Body of pancreas (tissue), 4 donors: ENCODE measurements at regions not wholly inside any gene's neighbourhood (a gene's known extent, or its start where the extent isn't known, plus 50 kb on each side); places are given as distances from the start of the nearest gene placed in this dataset.

Source experiments
- ATAC-seq: fragments of 150-250 bp; one replicate; pipeline ENCODE4 v1.9.1; 2016
- DNase-seq, 4 donors: peaks; one replicate each; pipeline ENCODE4 v3.0.0-alpha.2; 2019
- H3K27ac ChIP-seq, 4 donors: fragments of 200-600 bp; sonication (generic); 1 replicate in 3 of 4; 2 replicates in 1 of 4; pipeline versions ENCODE4 v1.5.1 to v1.6.1; 2016 to 2019; ENCODE audit warnings: mild to moderate bottlenecking in 1 of 4, mixed read lengths in 1 of 4, moderate library complexity in 1 of 4
- H3K27me3 ChIP-seq, 2 donors: fragments of 200-600 bp; sonication (generic); one replicate each; pipeline ENCODE4 v1.6.0; 2016; ENCODE audit warnings: mild to moderate bottlenecking in 1 of 2
- H3K36me3 ChIP-seq, 2 donors: fragments of 200-600 bp; sonication (generic); replicated peaks in 1 of 2; 2 replicates each; pipeline ENCODE4 v1.5.1; 2016; ENCODE audit warnings: low read depth in 2 of 2; ENCODE audit not compliant: insufficient read depth in 1 of 2
- H3K4me1 ChIP-seq: fragments of 200-600 bp; sonication (generic); one replicate; pipeline ENCODE4 v1.6.0; 2016
- H3K4me3 ChIP-seq, 2 donors: fragments of 200-600 bp; sonication (generic); 1 replicate in 1 of 2; 2 replicates in 1 of 2; pipeline ENCODE4 v1.5.1; 2016 to 2019
- H3K9me3 ChIP-seq, 3 donors: fragments of 200-600 bp; sonication (generic); 1 replicate in 2 of 3; 2 replicates in 1 of 3; pipeline ENCODE4 v1.5.1; 2016
- POLR2A ChIP-seq, 3 donors: fragments of 450-650 bp; IDR thresholded peaks; one replicate each; pipeline ENCODE4 v1.6.1; 2016; ENCODE audit warnings: antibody characterized with exemption in 3 of 3, mild to moderate bottlenecking in 2 of 3
- WGBS, 2 donors: methylation state at CpG; one replicate each; pipeline ENCODE4 v1.1.5; 2017; 5-methylcytosine and 5-hydroxymethylcytosine counted together
- intact Hi-C: fragments of 100-400 bp; cut with DNase I; formaldehyde crosslinking; loops from one replicate; pipeline ENCODE4 v1.15.1; 2023
- TF ChIP-seq, protein P1 (sequence below), 7 experiments: fragments of 450-650 bp in 4 of 7; fragments of 200-600 bp in 3 of 7; sonication (generic) in 3 of 7; IDR thresholded peaks; one replicate each; pipeline ENCODE4 v1.5.1; 2016 to 2019; ENCODE audit warnings: antibody characterized with exemption in 7 of 7

DNA sequence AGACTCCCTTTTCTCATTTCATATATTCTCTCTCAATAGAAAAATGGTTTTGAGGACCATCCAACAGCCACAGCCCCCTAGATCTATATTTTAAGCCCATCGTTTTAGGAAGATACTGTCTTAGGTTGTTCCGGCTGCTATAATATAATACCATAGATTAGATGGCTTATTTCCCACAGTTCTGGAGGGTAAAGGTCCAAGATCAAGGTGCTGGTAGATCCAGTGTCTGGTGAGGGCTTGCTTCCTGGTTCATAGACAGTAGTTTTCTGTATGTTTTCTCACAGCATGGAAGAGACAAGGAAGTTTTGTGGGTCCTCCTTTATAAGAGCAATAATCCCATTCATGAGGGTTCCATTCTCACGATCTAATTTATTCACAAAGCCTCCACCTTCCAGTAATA is 215.1 kb downstream of the AASDHPPT start:
- 90 to 92% methylated on average over 3 of the region's 3 CpGs for WGBS, 2 donors
- Histone ChIP-seq H3K4me1 (no peaks in the 10 kb centered on the region), H3K9me3 (no peaks in the 10 kb centered on the region), H3K27me3 (no peaks in the 10 kb centered on the region), H3K27ac (no peak overlapping the region), H3K4me3 (no peak overlapping the region), H3K36me3 (no peaks in the 10 kb centered on the region)
- intact Hi-C loops, result no loop called here
- DNase-seq (no peak), ATAC-seq (no peak)
- TF ChIP-seq, protein P1, sequence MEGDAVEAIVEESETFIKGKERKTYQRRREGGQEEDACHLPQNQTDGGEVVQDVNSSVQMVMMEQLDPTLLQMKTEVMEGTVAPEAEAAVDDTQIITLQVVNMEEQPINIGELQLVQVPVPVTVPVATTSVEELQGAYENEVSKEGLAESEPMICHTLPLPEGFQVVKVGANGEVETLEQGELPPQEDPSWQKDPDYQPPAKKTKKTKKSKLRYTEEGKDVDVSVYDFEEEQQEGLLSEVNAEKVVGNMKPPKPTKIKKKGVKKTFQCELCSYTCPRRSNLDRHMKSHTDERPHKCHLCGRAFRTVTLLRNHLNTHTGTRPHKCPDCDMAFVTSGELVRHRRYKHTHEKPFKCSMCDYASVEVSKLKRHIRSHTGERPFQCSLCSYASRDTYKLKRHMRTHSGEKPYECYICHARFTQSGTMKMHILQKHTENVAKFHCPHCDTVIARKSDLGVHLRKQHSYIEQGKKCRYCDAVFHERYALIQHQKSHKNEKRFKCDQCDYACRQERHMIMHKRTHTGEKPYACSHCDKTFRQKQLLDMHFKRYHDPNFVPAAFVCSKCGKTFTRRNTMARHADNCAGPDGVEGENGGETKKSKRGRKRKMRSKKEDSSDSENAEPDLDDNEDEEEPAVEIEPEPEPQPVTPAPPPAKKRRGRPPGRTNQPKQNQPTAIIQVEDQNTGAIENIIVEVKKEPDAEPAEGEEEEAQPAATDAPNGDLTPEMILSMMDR (IDR thresholded peaks at IDR 0.05), result no peak
- TF ChIP-seq POLR2A (IDR thresholded peaks at IDR 0.05), result no peak

DNA sequence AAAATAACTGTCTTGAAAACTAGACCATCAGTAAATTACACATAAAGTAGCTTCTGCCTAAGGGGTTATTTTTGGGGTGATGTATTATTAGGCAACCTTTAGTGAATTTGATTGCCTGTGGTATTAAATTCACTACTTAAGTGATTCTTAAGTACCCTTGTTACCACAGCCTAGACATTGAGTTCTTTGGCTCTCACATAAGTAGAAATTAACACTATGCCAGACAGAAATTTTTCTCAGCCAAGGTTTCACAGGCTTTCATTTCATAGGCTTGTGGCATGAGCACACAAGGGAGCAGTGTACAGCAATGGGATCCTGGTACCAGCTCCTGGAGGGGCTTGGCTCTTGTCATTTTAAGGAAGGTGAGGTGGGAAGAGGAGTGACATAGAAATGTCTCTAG is 218.5 kb downstream of the AASDHPPT start:
- ATAC-seq (no peak), DNase-seq (no peak)
- Histone ChIP-seq H3K27me3 (no peaks in the 10 kb centered on the region), H3K4me1 (no peaks in the 10 kb centered on the region), H3K4me3 (no peak overlapping the region), H3K9me3 (no peaks in the 10 kb centered on the region), H3K27ac (no peak overlapping the region), H3K36me3 (no peaks in the 10 kb centered on the region)
- intact Hi-C loops, result no loop called here
- TF ChIP-seq, protein P1 (IDR thresholded peaks at IDR 0.05), result no peak
- TF ChIP-seq POLR2A (IDR thresholded peaks at IDR 0.05), result no peak

DNA sequence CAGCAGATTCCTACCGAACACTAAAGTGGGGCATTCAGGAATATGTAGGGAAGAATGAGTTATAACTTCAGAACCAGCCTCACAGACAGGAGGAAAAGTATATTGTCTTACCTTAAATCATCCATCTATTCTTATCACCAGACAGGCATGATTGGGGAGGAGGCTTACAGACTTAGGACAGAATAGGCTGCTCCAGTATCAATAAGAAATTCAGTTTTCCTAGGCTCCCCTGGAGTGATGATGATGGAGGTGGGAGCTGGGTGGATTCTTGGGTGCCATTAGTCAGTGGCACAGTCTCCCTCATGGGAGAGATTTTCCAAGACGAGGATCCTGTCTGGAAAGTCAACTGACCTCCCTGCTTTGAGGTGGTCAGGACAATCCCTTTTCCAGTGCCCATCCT is 225.0 kb downstream of the AASDHPPT start:
- DNase-seq (no peak), ATAC-seq (no peak)
- Histone ChIP-seq H3K36me3 (no peaks in the 10 kb centered on the region), H3K4me1 (peaks cover 13% of the 10 kb centered on the region), H3K27me3 (no peaks in the 10 kb centered on the region), H3K4me3 (no peak overlapping the region), H3K27ac (no peak overlapping the region), H3K9me3 (no peaks in the 10 kb centered on the region)
- intact Hi-C loops, result no loop called here
- TF ChIP-seq, protein P1 (IDR thresholded peaks at IDR 0.05), result no peak
- no peak for TF ChIP-seq POLR2A (IDR thresholded peaks at IDR 0.05)
- 84 to 96% methylated on average over 2 of the region's 2 CpGs for WGBS, 2 donors

DNA sequence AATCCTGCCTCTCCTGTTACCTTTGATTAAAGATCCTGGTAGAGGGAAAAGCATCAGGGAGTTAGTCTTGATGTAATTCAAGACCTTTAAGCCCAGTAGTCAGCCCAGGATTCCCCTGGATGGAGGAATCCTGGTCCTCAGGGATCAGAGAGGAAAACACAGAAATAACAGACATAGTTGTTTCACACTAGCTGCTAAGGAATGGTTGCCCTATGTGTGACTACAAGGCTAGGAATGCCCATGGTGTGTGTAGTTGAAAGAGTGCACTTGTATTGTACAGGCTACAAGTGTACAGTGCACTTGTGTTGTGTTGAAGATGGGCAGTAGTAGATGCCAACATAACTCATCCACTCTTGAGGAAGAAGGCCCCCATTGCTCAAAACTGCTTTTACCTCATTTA is 226.8 kb downstream of the AASDHPPT start:
- TF ChIP-seq, protein P1 (IDR thresholded peaks at IDR 0.05), result no peak
- no peak for TF ChIP-seq POLR2A (IDR thresholded peaks at IDR 0.05)
- H3K9me3 ChIP-seq, result no peaks in the 10 kb centered on the region
- H3K27me3 ChIP-seq, result no peaks in the 10 kb centered on the region
- H3K36me3 ChIP-seq, result no peaks in the 10 kb centered on the region
- H3K4me1 ChIP-seq, result peaks cover 13% of the 10 kb centered on the region
- H3K4me3 ChIP-seq, result no peak overlapping the region
- no peak overlapping the region for H3K27ac ChIP-seq
- ATAC-seq (no peak), DNase-seq (no peak)
- intact Hi-C loops, result no loop called here

DNA sequence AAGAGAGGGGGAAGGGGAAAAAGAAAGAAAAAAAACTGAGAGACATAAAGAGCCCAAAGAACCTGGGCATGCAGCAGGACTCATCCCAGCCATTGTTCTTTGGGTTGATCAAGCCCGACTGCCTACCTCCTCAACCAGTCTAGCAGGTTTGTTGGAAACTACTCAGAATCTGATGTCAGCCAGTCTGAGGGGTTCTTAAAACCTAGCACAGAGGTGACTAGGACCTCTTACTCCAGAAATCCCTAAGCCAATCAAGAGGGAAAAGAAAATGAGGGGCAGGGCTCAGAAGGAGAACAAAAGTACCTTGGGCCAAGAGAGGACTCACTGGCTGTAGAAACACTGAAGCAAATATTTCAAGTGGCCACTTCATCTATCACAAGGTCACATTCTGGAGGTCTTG is 228.0 kb downstream of the AASDHPPT start:
- Histone ChIP-seq H3K27me3 (no peaks in the 10 kb centered on the region), H3K9me3 (no peaks in the 10 kb centered on the region), H3K4me3 (no peak overlapping the region), H3K36me3 (no peaks in the 10 kb centered on the region), H3K27ac (no peak overlapping the region), H3K4me1 (peaks cover 13% of the 10 kb centered on the region)
- intact Hi-C loops, result no loop called here
- peak; percentile 35 for ATAC-seq
- no peak for DNase-seq
- 36 to 42% methylated on average over 1 of the region's 1 CpG for WGBS, 2 donors
- no peak for TF ChIP-seq POLR2A (IDR thresholded peaks at IDR 0.05)
- TF ChIP-seq, protein P1 (IDR thresholded peaks at IDR 0.05), result no peak
